ENCODE measurements at regions not wholly inside any gene's neighbourhood (a gene's known extent, or its start where the extent isn't known, plus 50 kb on each side); places are given as distances from the start of the nearest gene placed in this dataset.

GRCh38 chr2:149899390-149899789 is 311.8 kb upstream of the MMADHC start:
- FAIRE-seq: no peak

GRCh38 chr2:149894760-149895159 is 307.2 kb upstream of the MMADHC start:
- no peak for TF ChIP-seq CTCF (optimal IDR thresholded peaks at IDR 0.05 in 1 of 3, IDR thresholded peaks at IDR 0.05 in 1 of 3, conservative IDR thresholded peaks at IDR 0.05 in 1 of 3; ENCODE audit: extremely low read depth in 1 of 3, insufficient read depth in 2 of 3, low read length in 3 of 3)
- no peak overlapping the region for H2AFZ ChIP-seq (ENCODE audit: control insufficient read depth, low read length)
- H3K4me3 ChIP-seq (ENCODE audit: control insufficient read depth in 2 of 3, extremely low read depth in 1 of 3, insufficient read depth in 2 of 3, low read depth in 1 of 3, low read length in 3 of 3): no peak overlapping the region
- no peaks in the 10 kb centered on the region for H3K9me3 ChIP-seq (ENCODE audit: control insufficient read depth, low read depth, low read length)
- H4K20me1 ChIP-seq (ENCODE audit: control insufficient read depth, extremely low read depth, insufficient read depth, low read length): no peaks in the 10 kb centered on the region
- H3K9me1 ChIP-seq (ENCODE audit: control insufficient read depth, extremely low read depth, insufficient read depth, low read length): no peaks in the 10 kb centered on the region
- H3K4me1 ChIP-seq (ENCODE audit: control insufficient read depth, extremely low read depth, insufficient read depth, low read length): peaks cover 8% of the 10 kb centered on the region
- dilution Hi-C loops (cut with MboI; ENCODE audit: extremely low pct_ligation_motif_present, low sequenced_read_pairs): no loop called here
- H3K27ac ChIP-seq (ENCODE audit: control insufficient read depth, insufficient read depth, low read length): no peak overlapping the region
- peak; percentile 79 for DNase-seq (ENCODE audit: low read depth, low spot score)
- peak overlapping the region; percentile 25 for H3K4me2 ChIP-seq (ENCODE audit: control insufficient read depth, extremely low read depth, insufficient read depth, low read depth, low read length)
- FAIRE-seq: peak; percentile 79
- H3K9ac ChIP-seq (ENCODE audit: control insufficient read depth, extremely low read depth, insufficient read depth, low read length): no peak overlapping the region
- no peaks in the 10 kb centered on the region for H3K36me3 ChIP-seq (ENCODE audit: control insufficient read depth in 2 of 2, extremely low read depth in 1 of 2, insufficient read depth in 2 of 2, low read length in 2 of 2)
- H3K27me3 ChIP-seq (ENCODE audit: control insufficient read depth, extremely low read depth, insufficient read depth, low read length): peaks cover 3% of the 10 kb centered on the region
- no peaks in the 10 kb centered on the region for H3K79me2 ChIP-seq (ENCODE audit: control insufficient read depth, insufficient read depth, low read length)

More at GRCh38 chr2:149899390-149899789, 311.8 kb upstream of the MMADHC start:
- H3K9me1 ChIP-seq (ENCODE audit: control insufficient read depth, extremely low read depth, insufficient read depth, low read length): no peaks in the 10 kb centered on the region
- H3K27me3 ChIP-seq (ENCODE audit: control insufficient read depth, extremely low read depth, insufficient read depth, low read length): peaks cover 3% of the 10 kb centered on the region
- no peaks in the 10 kb centered on the region for H3K9me3 ChIP-seq (ENCODE audit: control insufficient read depth, low read depth, low read length)
- no peak overlapping the region for H2AFZ ChIP-seq (ENCODE audit: control insufficient read depth, low read length)
- H3K36me3 ChIP-seq (ENCODE audit: control insufficient read depth in 2 of 2, extremely low read depth in 1 of 2, insufficient read depth in 2 of 2, low read length in 2 of 2): no peaks in the 10 kb centered on the region
- DNase-seq (ENCODE audit: low read depth, low spot score): no peak
- dilution Hi-C loops (cut with MboI; ENCODE audit: extremely low pct_ligation_motif_present, low sequenced_read_pairs): no loop called here
- TF ChIP-seq CTCF (optimal IDR thresholded peaks at IDR 0.05 in 1 of 3, IDR thresholded peaks at IDR 0.05 in 1 of 3, conservative IDR thresholded peaks at IDR 0.05 in 1 of 3; ENCODE audit: extremely low read depth in 1 of 3, insufficient read depth in 2 of 3, low read length in 3 of 3) (no peak), EZH2 (IDR thresholded peaks at IDR 0.05; ENCODE audit: low read length) (no peak)
- H3K4me1 ChIP-seq (ENCODE audit: control insufficient read depth, extremely low read depth, insufficient read depth, low read length): peaks cover 7% of the 10 kb centered on the region
- H4K20me1 ChIP-seq (ENCODE audit: control insufficient read depth, extremely low read depth, insufficient read depth, low read length): no peaks in the 10 kb centered on the region
- no peak overlapping the region for H3K9ac ChIP-seq (ENCODE audit: control insufficient read depth, extremely low read depth, insufficient read depth, low read length)
- H3K27ac ChIP-seq (ENCODE audit: control insufficient read depth, insufficient read depth, low read length): no peak overlapping the region
- H3K79me2 ChIP-seq (ENCODE audit: control insufficient read depth, insufficient read depth, low read length): no peaks in the 10 kb centered on the region
- H3K4me2 ChIP-seq (ENCODE audit: control insufficient read depth, extremely low read depth, insufficient read depth, low read depth, low read length): no peak overlapping the region
- H3K4me3 ChIP-seq (ENCODE audit: control insufficient read depth in 2 of 3, extremely low read depth in 1 of 3, insufficient read depth in 2 of 3, low read depth in 1 of 3, low read length in 3 of 3): no peak overlapping the region

Measured in keratinocyte (primary cell).